H1 (cell line): ENCODE measurements at regions not wholly inside any gene's neighbourhood (a gene's known extent, or its start where the extent isn't known, plus 50 kb on each side); places are given as distances from the start of the nearest gene placed in this dataset.

ENCODE experiments used
- ATF2 ChIP-seq: IDR thresholded peaks from 2 replicates; pipeline ENCODE4 v1.6.1; 2012; ENCODE audit warnings: low read length, inconsistent platforms
- CTCF ChIP-seq, 3 experiments: IDR thresholded peaks; 1 replicate in 2 of 3; 2 replicates in 1 of 3; pipeline versions ENCODE4 v1.5.1 to v1.6.1; 2011; ENCODE audit warnings: low read length in 3 of 3, mild to moderate bottlenecking in 3 of 3, inconsistent platforms in 2 of 3, low read depth in 1 of 3, moderate library complexity in 1 of 3; ENCODE audit not compliant: insufficient read depth in 1 of 3; ENCODE audit errors: control extremely low read depth in 1 of 3
- EGR1 ChIP-seq: IDR thresholded peaks from 2 replicates; pipeline ENCODE4 v1.6.1; 2011; ENCODE audit warnings: low read depth, low read length, borderline replicate concordance
- MAX ChIP-seq: IDR thresholded peaks from 2 replicates; pipeline ENCODE4 v1.6.1; 2012; ENCODE audit warnings: inconsistent platforms
- POLR2A ChIP-seq, 2 experiments: IDR thresholded peaks; 1 replicate in 1 of 2; 2 replicates in 1 of 2; pipeline ENCODE4 v1.6.1; 2011; ENCODE audit warnings: low read depth in 2 of 2, low read length in 2 of 2, mild to moderate bottlenecking in 2 of 2; ENCODE audit errors: control extremely low read depth in 1 of 2

GRCh38 chr9:18114559-18115475 is 359.1 kb upstream of the ADAMTSL1 start:
- TF ChIP-seq CTCF (IDR thresholded peaks at IDR 0.05; ENCODE audit: control extremely low read depth in 1 of 3, insufficient read depth in 1 of 3, low read depth in 1 of 3, low read length in 3 of 3) (no peak), POLR2A (IDR thresholded peaks at IDR 0.05; ENCODE audit: control extremely low read depth in 1 of 2, low read depth in 2 of 2, low read length in 2 of 2) (no peak), MAX (no peak), ATF2 (no peak), EGR1 (no peak)
